Endometrial microvascular endothelial cells (primary cell): ENCODE measurements at regions not wholly inside any gene's neighbourhood (a gene's known extent, or its start where the extent isn't known, plus 50 kb on each side); places are given as distances from the start of the nearest gene placed in this dataset.
"Not testable (repeated sequence)": the region's sequence is repeated elsewhere in the genome, so short reads cannot be mapped to it uniquely, and the experiment has no call there.

Source experiments
- in situ Hi-C: cut with HindIII; loops from 2 replicates; pipeline ENCODE4 v1.10.0; 2017; ENCODE audit warnings: low sequenced_read_pairs, low pct_unique_long_range_greater_than_20kb; ENCODE audit errors: inconsistent ontology term

DNA sequence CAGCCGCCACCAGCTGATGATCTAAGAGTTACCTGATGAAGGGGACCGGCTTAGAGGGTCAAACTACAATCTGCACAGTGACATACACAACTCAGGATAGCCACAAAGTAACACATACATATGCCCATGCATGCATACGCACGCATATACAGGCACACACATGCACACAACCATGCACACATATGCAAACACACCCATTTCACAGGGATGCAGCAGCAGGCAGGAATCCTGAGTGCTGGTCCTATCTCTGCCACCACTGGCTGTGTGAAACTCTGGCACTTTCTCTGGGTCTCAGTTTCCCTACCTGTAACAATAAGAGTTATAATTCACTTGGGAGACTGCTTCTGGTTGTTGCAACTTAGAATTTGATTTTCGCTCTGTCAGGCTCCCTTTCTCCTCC, 520.2 kb downstream of the PTPRU start:
- in situ Hi-C loops: no loop called here

- in situ Hi-C loops: no loop called here
Measured at GRCh38 chr1:29756085-29756484, 519.8 kb downstream of the PTPRU start.

DNA sequence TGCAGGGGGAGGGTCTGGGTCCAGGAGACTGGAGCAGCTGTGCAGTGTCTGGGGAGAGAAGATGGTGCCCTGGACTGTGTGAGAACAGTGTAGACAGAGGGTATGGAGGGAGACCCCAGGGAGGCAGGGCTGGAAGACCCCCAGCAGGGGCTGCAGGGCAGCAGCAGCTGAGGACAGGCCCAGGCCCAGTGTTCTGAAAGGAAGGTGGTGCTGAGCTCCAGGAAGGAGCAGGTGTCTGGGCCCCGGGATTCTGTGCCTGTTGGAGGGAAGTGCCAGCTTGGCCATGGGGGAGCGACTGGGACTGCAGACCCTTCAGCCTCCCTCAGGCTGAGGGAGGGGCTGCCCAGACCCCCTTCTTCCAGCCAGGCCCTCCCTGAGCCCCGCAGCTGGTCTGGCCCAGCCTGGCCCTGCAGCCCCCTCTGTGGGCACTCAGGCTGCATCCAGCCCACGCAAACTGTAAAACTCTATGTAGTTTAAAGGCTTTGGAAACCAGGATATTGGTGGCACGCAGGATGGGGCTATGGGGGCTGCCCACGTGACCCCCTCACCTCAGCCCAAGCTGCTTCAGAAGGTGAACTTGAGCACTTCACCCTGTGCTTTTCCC, 519.2 kb downstream of the PTPRU start:
- in situ Hi-C loops: not testable (repeated sequence)

GRCh38 chr1:29754573-29755375, 518.5 kb downstream of the PTPRU start:
- in situ Hi-C loops: no loop called here

DNA sequence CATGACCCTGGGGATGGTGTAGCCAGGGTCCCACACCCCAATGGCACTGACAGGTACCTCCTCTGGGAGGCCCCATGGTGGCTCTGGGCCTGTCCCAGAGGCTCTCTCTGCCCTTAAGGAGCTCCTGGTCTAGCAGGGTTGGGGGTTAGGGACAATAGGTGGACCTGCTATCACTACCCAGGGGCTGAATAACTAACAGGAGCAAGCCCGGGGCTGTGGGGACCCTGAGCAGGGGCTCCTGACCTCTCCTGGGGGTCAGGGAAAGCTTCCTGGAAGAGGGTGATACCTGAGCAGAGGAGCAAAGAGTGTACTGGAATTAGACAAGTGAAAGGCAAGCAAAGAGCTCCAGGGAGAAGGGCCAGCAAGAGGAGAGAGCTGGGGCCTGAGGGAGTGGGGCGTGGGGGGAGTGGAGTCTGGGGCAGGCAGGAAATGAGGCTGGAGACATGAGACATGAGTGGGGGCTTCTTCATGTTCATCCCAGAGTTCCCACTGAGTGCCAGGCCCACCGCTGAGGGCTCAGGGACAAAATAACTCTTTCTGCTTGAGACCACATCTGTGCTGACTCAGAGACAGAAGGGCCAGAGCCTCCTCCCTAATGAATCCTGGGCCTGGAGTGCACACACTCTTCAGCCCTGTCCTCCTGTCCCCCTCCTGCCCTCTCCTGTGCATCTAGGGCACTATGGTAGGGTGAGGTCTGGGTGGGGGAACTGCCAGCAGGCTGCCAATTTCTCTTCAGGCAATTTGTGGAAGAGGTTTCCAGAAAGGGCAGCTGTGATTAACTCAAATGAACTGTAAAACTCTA, 517.6 kb downstream of the PTPRU start:
- in situ Hi-C loops: no loop called here

DNA sequence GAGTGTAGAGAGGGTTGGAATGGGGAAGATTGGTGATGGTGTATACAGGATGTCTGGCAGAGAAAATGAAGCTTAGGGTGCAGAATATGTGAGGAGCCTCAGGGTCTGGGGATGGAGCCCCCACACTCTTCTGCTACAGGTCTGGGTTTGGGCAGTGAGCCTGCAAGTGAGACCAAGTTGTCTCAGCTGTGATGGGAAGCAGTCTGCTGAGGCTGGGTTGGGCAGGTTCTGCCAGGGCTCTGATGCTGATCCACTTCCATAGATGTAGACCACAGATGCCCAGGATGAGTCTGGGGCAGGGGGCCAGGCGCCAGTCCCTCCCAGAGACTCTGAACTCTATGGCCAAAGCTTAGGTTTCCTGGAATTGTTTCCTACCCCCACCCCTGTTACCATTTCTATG, 516.9 kb downstream of the PTPRU start:
- in situ Hi-C loops: no loop called here

- in situ Hi-C loops: no loop called here
Measured at GRCh38 chr1:29752141-29752540, 515.8 kb downstream of the PTPRU start.

- in situ Hi-C loops: no loop called here
Measured at GRCh38 chr1:29749024-29749945, 513.0 kb downstream of the PTPRU start.

DNA sequence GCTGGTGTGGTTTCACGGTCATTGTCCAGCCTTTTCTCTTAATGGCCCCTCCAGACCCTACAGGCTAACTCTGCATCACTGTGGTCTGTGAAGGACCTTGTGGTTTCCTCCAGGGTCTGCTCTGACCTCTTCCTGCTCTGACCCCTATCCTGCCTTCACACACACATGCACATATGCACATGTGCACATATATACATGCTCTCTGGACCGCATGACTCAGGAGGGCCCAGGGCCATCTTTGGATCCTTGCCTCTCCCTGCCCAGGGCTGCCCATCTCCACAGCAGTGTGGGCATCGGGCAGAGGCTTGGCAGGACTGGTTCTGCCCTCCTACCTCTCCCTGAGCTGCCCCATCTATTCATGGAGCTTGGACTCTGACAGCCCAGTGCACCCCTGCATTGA, 510.9 kb downstream of the PTPRU start:
- in situ Hi-C loops: no loop called here

DNA sequence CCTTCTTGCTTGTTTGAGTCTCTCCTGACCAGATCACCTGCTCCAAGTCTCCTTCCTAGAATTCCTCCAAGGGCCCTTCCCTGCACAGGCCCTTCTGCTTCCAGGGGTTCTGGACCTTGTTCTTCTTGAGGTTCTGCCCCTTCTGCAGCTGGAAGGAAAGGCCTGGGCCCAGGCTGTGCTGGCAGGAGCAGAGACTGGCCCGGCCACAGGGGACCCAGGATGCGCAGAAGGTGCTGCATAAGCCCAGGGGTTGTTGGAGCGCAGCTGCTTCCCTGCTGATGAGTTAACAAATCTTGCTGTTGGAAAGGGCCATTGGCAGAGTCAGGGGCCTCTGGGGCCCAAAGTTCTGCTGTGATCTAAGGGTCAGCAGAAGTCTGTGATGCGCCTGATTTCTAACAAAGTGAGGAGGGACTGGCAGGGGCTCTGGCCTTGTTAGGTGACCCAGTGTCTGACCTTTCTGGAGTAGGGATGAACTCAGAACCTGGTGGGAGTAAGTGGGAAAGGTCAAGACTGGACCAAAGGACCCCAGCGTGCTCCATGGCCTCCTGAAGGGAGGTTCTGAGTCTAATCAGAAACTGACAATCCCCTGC, 509.8 kb downstream of the PTPRU start:
- in situ Hi-C loops: no loop called here

DNA sequence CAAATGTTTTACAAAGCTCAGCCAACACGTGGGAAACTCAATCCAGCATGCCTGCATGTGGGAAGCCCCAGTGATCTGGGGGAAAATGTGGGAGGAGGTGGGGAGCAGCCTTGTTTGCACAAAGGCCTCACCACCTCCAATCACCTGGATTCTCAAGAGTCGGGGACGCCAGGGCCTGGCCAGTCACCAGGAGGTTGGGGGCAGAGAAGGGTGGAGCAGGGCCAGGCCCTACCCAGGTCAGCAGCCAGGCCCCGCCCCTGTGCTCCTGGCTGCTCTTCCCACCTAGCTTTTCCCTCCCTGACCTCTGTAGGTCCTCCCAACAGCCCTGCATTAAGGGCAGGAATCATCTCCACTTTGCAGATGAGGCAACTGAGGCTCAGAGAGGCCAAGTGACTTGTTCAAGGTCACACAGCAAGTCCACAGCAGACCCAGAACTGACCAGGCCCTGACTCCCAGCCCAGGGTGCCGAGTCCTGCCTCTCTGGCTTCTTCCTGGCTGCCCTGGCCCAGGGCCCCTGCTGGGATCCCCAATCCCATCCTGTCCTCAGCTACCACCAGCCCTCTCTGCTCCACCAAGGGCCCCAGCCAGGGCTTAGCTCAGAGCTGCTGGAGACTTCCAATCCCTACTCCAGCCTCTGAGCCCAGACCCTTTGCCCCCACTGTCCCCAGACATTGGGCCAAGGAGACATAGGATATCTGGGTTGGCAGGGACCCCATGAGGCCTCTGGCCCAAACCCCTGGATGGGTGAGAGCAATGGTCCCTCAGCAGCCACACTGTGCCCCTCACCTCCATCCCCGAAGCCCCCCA, 508.6 kb downstream of the PTPRU start:
- in situ Hi-C loops: no loop called here

DNA sequence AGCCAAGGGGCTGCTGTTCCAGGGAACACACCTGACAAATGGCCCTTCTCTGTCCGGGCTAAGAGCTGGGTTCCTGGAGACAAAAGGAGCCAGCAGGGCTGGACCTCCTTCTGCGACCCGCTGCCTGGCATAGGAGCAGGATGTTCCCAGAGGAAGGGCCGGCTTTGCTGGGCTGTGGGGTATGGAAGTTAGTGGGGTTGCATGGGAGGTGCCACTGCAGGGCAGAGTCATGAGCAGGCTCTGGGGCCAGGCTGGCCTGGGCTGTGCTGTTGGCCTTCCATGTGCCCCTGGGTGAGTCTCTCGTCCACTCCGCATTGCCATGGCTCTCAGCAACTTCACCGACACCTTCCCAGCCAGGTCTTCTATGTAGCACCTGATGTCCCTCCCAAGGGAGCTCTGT, 507.6 kb downstream of the PTPRU start:
- in situ Hi-C loops: no loop called here

GRCh38 chr1:29743264-29743663, 506.9 kb downstream of the PTPRU start:
- in situ Hi-C loops: no loop called here

DNA sequence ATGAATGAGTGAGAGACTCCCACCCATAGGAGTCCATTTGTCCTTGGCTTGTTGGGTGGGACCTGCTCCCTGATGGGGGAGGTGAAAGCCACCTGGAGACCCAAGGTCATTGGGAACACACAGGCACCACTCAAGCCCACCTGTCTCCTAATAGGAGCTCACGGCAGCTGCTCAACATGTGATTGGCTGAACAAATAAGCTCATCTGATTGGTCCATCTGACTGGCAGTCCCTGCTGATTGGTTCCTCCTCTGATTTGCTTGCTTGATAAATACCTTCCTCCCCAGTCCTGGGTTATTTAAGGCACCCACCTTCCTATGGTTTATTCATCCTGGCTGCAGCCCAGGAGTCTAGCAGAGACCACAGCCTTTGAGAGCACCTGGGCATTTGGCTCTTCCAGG, 502.9 kb downstream of the PTPRU start:
- in situ Hi-C loops: no loop called here

DNA sequence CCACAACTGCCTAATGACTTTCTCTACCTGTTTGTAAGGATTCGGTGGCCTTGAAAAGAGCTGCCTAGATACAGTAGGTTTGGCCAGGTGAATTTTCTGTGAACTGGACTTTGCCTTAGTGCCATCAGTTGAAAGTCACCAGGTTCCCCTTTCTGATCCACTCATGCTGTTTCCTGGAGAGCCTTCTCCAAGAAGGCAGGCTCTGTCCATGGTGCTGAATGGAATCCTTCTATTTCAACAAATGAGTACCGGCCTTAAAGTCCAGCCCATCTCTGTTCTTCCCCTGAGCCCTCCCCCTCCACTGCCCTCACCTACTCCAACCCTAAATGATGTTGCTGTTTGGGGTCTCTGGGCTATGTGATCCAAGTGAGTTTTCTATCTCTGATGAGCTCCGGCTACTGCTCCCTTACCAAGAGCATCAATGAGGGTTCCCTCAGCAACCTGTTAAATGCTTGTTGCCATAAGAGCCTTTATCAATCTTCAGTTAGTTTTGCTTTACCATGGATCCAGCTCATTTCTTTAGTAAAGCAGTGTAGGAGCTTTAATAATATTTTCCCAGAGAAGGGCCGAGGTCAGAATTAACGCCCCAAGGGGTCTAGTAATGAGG, 500.4 kb downstream of the PTPRU start:
- in situ Hi-C loops: no loop called here

GRCh38 chr1:29732453-29732852, 496.1 kb downstream of the PTPRU start:
- in situ Hi-C loops: no loop called here

GRCh38 chr1:29730623-29731022, 494.3 kb downstream of the PTPRU start:
- in situ Hi-C loops: no loop called here
